ENCODE measurements at regions not wholly inside any gene's neighbourhood (a gene's known extent, or its start where the extent isn't known, plus 50 kb on each side); places are given as distances from the start of the nearest gene placed in this dataset.

DNA sequence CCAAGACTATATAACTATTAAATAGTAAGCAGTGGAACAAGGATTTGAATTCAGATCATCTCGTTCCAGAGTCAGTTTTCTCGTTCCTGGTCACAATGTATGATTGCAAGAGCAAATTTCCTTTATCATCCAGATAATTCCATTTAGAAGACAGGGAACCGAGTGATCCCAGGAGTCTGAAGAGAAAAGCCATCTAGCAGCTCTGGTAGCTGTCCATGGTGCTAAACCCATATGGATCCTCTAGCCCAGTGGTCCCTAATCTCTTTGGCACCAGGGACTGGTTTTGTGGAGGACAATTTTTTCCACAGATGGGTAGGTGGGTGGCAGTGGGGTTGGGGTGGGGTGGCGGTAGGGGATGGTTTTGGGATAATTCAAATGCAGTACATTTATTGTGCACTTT is 229.4 kb downstream of the PTPRU start:
- Histone ChIP-seq H3K27me3 (replicated peaks in 1 of 2; ENCODE audit: control insufficient read depth in 2 of 2, insufficient read depth in 2 of 2, low read length in 1 of 2) (no peaks in the 10 kb centered on the region; a peak in 1 of 4 replicates), H2AFZ (ENCODE audit: control insufficient read depth, low read depth, low read length) (no peak overlapping the region), H3K79me2 (ENCODE audit: control insufficient read depth, insufficient read depth, low read length) (no peaks in the 10 kb centered on the region), H3K9me3 (replicated peaks; ENCODE audit: control insufficient read depth, insufficient read depth, low read length) (no peaks in the 10 kb centered on the region), H4K20me1 (ENCODE audit: control insufficient read depth, insufficient read depth) (no peaks in the 10 kb centered on the region), H3K4me3 (no peak overlapping the region), H3K9ac (ENCODE audit: control insufficient read depth, insufficient read depth, low read length) (no peak overlapping the region), H3K4me1 (ENCODE audit: control insufficient read depth, insufficient read depth, low read length) (no peaks in the 10 kb centered on the region), H3K36me3 (ENCODE audit: control insufficient read depth in 2 of 2, insufficient read depth in 2 of 2, low read length in 1 of 2) (no peaks in the 10 kb centered on the region), H3K4me2 (ENCODE audit: control insufficient read depth, insufficient read depth) (no peak overlapping the region), H3K27ac (ENCODE audit: control insufficient read depth, insufficient read depth) (no peak overlapping the region)
- no peak for ATAC-seq
- RAD21 ChIA-PET (ENCODE audit: unreplicated experiment): no interaction called here
- SMC1A ChIA-PET (ENCODE audit: uncharacterized antibody, unreplicated experiment): no interaction called here
- no peak for FAIRE-seq
- POLR2A ChIA-PET: no interaction called here
- CTCF ChIA-PET: no interaction called here
- intact Hi-C loops (cut with micrococcal nuclease; ENCODE audit: unreplicated experiment) (no loop called here), in situ Hi-C loops (cut with MboI) (no loop called here)
- BruUV-seq (replicated peaks): no TSS peak
- DNase-seq (ENCODE audit: low read depth, low spot score): no peak
- TF ChIP-seq JUNB (IDR thresholded peaks at IDR 0.05): no peak
- TF ChIP-seq, protein P1, sequence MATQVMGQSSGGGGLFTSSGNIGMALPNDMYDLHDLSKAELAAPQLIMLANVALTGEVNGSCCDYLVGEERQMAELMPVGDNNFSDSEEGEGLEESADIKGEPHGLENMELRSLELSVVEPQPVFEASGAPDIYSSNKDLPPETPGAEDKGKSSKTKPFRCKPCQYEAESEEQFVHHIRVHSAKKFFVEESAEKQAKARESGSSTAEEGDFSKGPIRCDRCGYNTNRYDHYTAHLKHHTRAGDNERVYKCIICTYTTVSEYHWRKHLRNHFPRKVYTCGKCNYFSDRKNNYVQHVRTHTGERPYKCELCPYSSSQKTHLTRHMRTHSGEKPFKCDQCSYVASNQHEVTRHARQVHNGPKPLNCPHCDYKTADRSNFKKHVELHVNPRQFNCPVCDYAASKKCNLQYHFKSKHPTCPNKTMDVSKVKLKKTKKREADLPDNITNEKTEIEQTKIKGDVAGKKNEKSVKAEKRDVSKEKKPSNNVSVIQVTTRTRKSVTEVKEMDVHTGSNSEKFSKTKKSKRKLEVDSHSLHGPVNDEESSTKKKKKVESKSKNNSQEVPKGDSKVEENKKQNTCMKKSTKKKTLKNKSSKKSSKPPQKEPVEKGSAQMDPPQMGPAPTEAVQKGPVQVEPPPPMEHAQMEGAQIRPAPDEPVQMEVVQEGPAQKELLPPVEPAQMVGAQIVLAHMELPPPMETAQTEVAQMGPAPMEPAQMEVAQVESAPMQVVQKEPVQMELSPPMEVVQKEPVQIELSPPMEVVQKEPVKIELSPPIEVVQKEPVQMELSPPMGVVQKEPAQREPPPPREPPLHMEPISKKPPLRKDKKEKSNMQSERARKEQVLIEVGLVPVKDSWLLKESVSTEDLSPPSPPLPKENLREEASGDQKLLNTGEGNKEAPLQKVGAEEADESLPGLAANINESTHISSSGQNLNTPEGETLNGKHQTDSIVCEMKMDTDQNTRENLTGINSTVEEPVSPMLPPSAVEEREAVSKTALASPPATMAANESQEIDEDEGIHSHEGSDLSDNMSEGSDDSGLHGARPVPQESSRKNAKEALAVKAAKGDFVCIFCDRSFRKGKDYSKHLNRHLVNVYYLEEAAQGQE (IDR thresholded peaks at IDR 0.05; ENCODE audit: low read depth, low read length): peak; percentile 86
- TF ChIP-seq JUND (IDR thresholded peaks at IDR 0.05; ENCODE audit: low read depth, low read length): no peak
- TF ChIP-seq CEBPB (IDR thresholded peaks at IDR 0.05; ENCODE audit: borderline replicate concordance in 1 of 2, low read depth in 2 of 2, low read length in 2 of 2): no peak
- no peak for TF ChIP-seq NRF1 (conservative IDR thresholded peaks at IDR 0.05; ENCODE audit: low read depth, low read length)
- no peak for TF ChIP-seq BRCA1 (IDR thresholded peaks at IDR 0.05; ENCODE audit: low read depth, low read length)
- 0% methylated on average over 4 of the region's 4 CpGs for WGBS (ENCODE audit: insufficient coverage, insufficient replicate concordance, low lambda C conversion rate, missing lambda C conversion rate)
